B cell (primary cell): ENCODE measurements at regions not wholly inside any gene's neighbourhood (a gene's known extent, or its start where the extent isn't known, plus 50 kb on each side); places are given as distances from the start of the nearest gene placed in this dataset.

Experiments
- ATAC-seq: fragments of 200-7000 bp; cut with Tn5 transposase; one replicate; pipeline ENCODE4 v1.10.0; 2021; ENCODE audit warnings: low read depth, mild to moderate bottlenecking, moderate number of reproducible peaks, moderate library complexity
- CTCF ChIA-PET: fragments of 350-600 bp; sonication (Branson Sonifier 250); formaldehyde crosslinking; loops from one replicate; lab custom pipeline; 2021; ENCODE audit warnings: antibody characterized with exemption, inconsistent platforms; lab: Charles Lee
- POLR2A ChIA-PET: fragments of 350-600 bp; sonication (Branson Sonifier 250); formaldehyde crosslinking; loops from one replicate; lab custom pipeline; 2021; ENCODE audit warnings: antibody characterized with exemption; lab: Charles Lee
- DNase-seq: peaks from one replicate; pipeline ENCODE4 v3.0.0; 2013
- H2AFZ ChIP-seq: 2 replicates; pipeline ENCODE4 v1.6.1; 2012; ENCODE audit warnings: mild to moderate bottlenecking, low read depth, low read length; ENCODE audit not compliant: insufficient read depth, poor library complexity, severe bottlenecking
- H3K27ac ChIP-seq, 2 donors: 1 replicate in 1 of 2; 2 replicates in 1 of 2; pipeline ENCODE4 v1.5.1; 2012 to 2013; ENCODE audit warnings: low read length in 2 of 2, mild to moderate bottlenecking in 2 of 2, moderate library complexity in 1 of 2
- H3K27me3 ChIP-seq, 4 experiments: fragments of 200-600 bp in 1 of 4; sonication (generic) in 1 of 4; replicated peaks in 1 of 4; 1 replicate in 2 of 4; 2 replicates in 2 of 4; pipeline versions ENCODE4 v1.6.1 to v1.7.0; 2013 to 2016; ENCODE audit warnings: low read length in 3 of 4, mild to moderate bottlenecking in 2 of 4, mixed read lengths in 1 of 4, moderate library complexity in 1 of 4; ENCODE audit not compliant: insufficient read depth in 4 of 4, control insufficient read depth in 3 of 4; ENCODE audit errors: control extremely low read depth in 1 of 4
- H3K36me3 ChIP-seq, 2 experiments: replicated peaks in 1 of 2; 1 replicate in 1 of 2; 2 replicates in 1 of 2; pipeline versions ENCODE4 v1.6.1 to v1.7.1; 2013; ENCODE audit warnings: low read length in 1 of 2; ENCODE audit not compliant: insufficient read depth in 2 of 2, control insufficient read depth in 1 of 2; ENCODE audit errors: control extremely low read depth in 1 of 2, extremely low read depth in 1 of 2
- H3K4me1 ChIP-seq, 2 donors: fragments of 200-600 bp in 1 of 2; sonication (generic) in 1 of 2; 1 replicate in 1 of 2; 2 replicates in 1 of 2; pipeline versions ENCODE4 v1.5.1 to v1.6.1; 2013 to 2017; ENCODE audit warnings: low read length in 2 of 2; ENCODE audit not compliant: control insufficient read depth in 2 of 2, insufficient read depth in 2 of 2
- H3K4me2 ChIP-seq: replicated peaks from 2 replicates; pipeline ENCODE3; 2012; ENCODE audit warnings: mild to moderate bottlenecking, low read depth, low read length; ENCODE audit not compliant: poor library complexity, severe bottlenecking
- H3K4me3 ChIP-seq, 5 experiments: fragments of 200-600 bp in 1 of 5; sonication (generic) in 1 of 5; 1 replicate in 3 of 5; 2 replicates in 2 of 5; pipeline versions ENCODE4 v1.5.1 to v1.7.0; 2011 to 2016; ENCODE audit warnings: low read length in 4 of 5, mild to moderate bottlenecking in 4 of 5, low read depth in 2 of 5, control low read depth in 1 of 5, moderate library complexity in 1 of 5; ENCODE audit not compliant: insufficient read depth in 1 of 5; ENCODE audit errors: control extremely low read depth in 1 of 5, extremely low read depth in 1 of 5
- H3K79me2 ChIP-seq: fragments of 200-600 bp; sonication (generic); one replicate; pipeline ENCODE4 v1.6.0; 2016; ENCODE audit warnings: low read length; ENCODE audit not compliant: control insufficient read depth, insufficient read depth
- H3K9ac ChIP-seq: fragments of 200-600 bp; sonication (generic); 2 replicates; pipeline ENCODE4 v1.6.1; 2017; ENCODE audit warnings: mild to moderate bottlenecking, low read length, moderate library complexity
- H3K9me3 ChIP-seq, 3 donors: one replicate each; pipeline versions ENCODE4 v1.6.1 to v1.7.1; 2013; ENCODE audit warnings: low read length in 2 of 3; ENCODE audit not compliant: control insufficient read depth in 2 of 3, insufficient read depth in 1 of 3; ENCODE audit errors: control extremely low read depth in 1 of 3
- H4K20me1 ChIP-seq: 2 replicates; pipeline ENCODE4 v1.6.0; 2012; ENCODE audit warnings: mild to moderate bottlenecking, low read length; ENCODE audit not compliant: insufficient read depth, control insufficient read depth, poor library complexity, severe bottlenecking
- H3K27ac Mint-ChIP-seq: one replicate; pipeline ENCODE4 v1.8.0; 2021; ENCODE audit warnings: mixed read lengths
- H3K27me3 Mint-ChIP-seq: one replicate; pipeline ENCODE4 v1.8.0; 2021; ENCODE audit warnings: mixed read lengths
- H3K4me1 Mint-ChIP-seq: one replicate; pipeline ENCODE4 v1.8.0; 2021; ENCODE audit warnings: mixed read lengths
- H3K4me3 Mint-ChIP-seq: one replicate; pipeline ENCODE4 v1.8.0; 2021; ENCODE audit warnings: mixed read lengths
- H3K9me3 Mint-ChIP-seq: one replicate; pipeline ENCODE4 v1.8.0; 2022; ENCODE audit warnings: mixed read lengths; ENCODE audit not compliant: insufficient read depth
- EZH2 ChIP-seq: IDR thresholded peaks from 2 replicates; pipeline ENCODE4 v1.6.1; 2012; ENCODE audit warnings: borderline replicate concordance, low read depth, mild to moderate bottlenecking, moderate library complexity, low read length; ENCODE audit not compliant: insufficient read depth, poor library complexity, severe bottlenecking
- WGBS: methylation state at CpG from one replicate; pipeline ENCODE4 v1.1.5; 2013; ENCODE audit warnings: missing lambda C conversion rate; ENCODE audit not compliant: insufficient coverage; 5-methylcytosine and 5-hydroxymethylcytosine counted together
- intact Hi-C: fragments of 100-400 bp; cut with micrococcal nuclease; formaldehyde crosslinking; loops from one replicate; pipeline ENCODE4 v1.10.0; 2022
- TF ChIP-seq, protein P1 (sequence below): fragments of 200-600 bp; IDR thresholded peaks from one replicate; pipeline ENCODE4 v1.8.0; 2022; ENCODE audit warnings: antibody characterized with exemption, mild to moderate bottlenecking

- intact Hi-C loops: no loop called here
- DNase-seq (no peak), ATAC-seq (no peak)
- ChIA-PET CTCF (no interaction called here), POLR2A (no interaction called here)
- 93% methylated on average over 2 of the region's 4 CpGs for WGBS
- Mint-ChIP-seq H3K27me3 (no peaks in the 10 kb centered on the region), H3K9me3 (peaks cover 2% of the 10 kb centered on the region), H3K27ac (no peak overlapping the region), H3K4me1 (no peaks in the 10 kb centered on the region), H3K4me3 (no peak overlapping the region)
- Histone ChIP-seq H3K27me3 (no peaks in the 10 kb centered on the region), H4K20me1 (no peaks in the 10 kb centered on the region), H2AFZ (no peak overlapping the region), H3K36me3 (no peaks in the 10 kb centered on the region), H3K27ac (no peak overlapping the region), H3K4me3 (no peak overlapping the region), H3K9ac (no peak overlapping the region), H3K9me3 (no peaks in the 10 kb centered on the region), H3K4me2 (no peak overlapping the region), H3K4me1 (no peaks in the 10 kb centered on the region), H3K79me2 (no peaks in the 10 kb centered on the region)
- TF ChIP-seq, protein P1, sequence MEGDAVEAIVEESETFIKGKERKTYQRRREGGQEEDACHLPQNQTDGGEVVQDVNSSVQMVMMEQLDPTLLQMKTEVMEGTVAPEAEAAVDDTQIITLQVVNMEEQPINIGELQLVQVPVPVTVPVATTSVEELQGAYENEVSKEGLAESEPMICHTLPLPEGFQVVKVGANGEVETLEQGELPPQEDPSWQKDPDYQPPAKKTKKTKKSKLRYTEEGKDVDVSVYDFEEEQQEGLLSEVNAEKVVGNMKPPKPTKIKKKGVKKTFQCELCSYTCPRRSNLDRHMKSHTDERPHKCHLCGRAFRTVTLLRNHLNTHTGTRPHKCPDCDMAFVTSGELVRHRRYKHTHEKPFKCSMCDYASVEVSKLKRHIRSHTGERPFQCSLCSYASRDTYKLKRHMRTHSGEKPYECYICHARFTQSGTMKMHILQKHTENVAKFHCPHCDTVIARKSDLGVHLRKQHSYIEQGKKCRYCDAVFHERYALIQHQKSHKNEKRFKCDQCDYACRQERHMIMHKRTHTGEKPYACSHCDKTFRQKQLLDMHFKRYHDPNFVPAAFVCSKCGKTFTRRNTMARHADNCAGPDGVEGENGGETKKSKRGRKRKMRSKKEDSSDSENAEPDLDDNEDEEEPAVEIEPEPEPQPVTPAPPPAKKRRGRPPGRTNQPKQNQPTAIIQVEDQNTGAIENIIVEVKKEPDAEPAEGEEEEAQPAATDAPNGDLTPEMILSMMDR: no peak
- no peak for TF ChIP-seq EZH2
These were observed 336.5 kb downstream of the MZT1 start for GRCh38 chr13:72390909-72391308.

DNA sequence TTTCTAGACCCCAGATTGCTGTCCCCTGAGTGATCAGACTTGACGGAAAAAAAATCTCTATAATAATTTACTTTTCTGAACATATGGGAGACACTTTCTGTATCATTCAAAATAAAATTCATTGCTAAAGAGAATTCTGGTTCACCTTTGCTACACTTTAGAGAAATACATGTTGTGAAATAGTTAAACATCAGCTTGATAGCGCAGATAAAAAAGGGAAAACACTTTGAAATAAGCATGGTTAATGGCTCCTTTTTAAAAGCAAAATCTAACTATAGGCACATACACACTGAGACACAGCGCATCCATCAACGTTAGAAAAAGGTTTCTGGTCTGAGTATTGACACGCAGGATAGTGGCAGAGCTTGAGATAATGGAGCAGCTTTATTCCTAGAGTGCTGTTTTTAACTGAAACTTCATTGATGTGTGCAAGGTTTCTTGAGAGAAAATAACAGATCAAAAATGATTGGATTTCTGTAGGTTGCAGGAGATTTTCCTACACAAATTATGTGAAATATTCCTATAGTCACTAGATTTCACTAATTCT, 341.2 kb downstream of the MZT1 start:
- Histone ChIP-seq H3K9me3 (no peaks in the 10 kb centered on the region), H3K9ac (no peak overlapping the region), H4K20me1 (no peaks in the 10 kb centered on the region), H3K4me1 (no peaks in the 10 kb centered on the region), H3K79me2 (no peaks in the 10 kb centered on the region), H2AFZ (no peak overlapping the region), H3K27me3 (no peaks in the 10 kb centered on the region), H3K36me3 (no peaks in the 10 kb centered on the region), H3K27ac (no peak overlapping the region), H3K4me2 (no peak overlapping the region), H3K4me3 (no peak overlapping the region)
- Mint-ChIP-seq H3K27ac (no peak overlapping the region), H3K27me3 (no peaks in the 10 kb centered on the region), H3K4me3 (no peak overlapping the region), H3K4me1 (no peaks in the 10 kb centered on the region), H3K9me3 (no peaks in the 10 kb centered on the region)
- CTCF ChIA-PET: no interaction called here
- intact Hi-C loops: no loop called here
- POLR2A ChIA-PET: no interaction called here
- no CpG with 5 or more reads among the region's 5 CpGs for whole genome bisulfite sequencing
- TF ChIP-seq, protein P1: no peak
- no peak for TF ChIP-seq EZH2
- DNase-seq (no peak), ATAC-seq (no peak)
